ENCODE measurements at regions not wholly inside any gene's neighbourhood (a gene's known extent, or its start where the extent isn't known, plus 50 kb on each side); places are given as distances from the start of the nearest gene placed in this dataset.

DNA sequence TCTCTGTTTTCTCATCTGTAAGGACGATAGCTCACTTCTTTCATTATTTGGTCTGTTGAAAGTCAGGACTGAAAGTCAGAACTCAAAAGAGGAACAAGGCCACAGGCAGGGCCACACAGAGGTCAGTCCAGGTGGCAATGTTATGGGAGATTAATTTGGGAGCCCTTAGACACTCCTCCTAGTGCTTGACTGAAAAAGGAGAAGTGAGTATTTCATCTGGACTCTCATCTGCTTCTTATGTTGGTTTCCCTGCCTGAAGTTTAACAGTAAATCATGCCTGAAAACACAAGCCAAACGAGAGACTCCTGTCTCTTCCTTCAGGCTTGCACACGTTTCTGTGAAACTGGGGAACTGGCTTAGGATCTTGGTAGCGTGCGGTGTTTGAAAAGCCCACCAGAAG, 248.5 kb downstream of the BUB3 start:
- Mint-ChIP-seq H3K4me1 (peaks cover 4% of the 10 kb centered on the region), H3K27ac (no peak overlapping the region)
- no peak for DNase-seq (ENCODE audit: low spot score)

DNA sequence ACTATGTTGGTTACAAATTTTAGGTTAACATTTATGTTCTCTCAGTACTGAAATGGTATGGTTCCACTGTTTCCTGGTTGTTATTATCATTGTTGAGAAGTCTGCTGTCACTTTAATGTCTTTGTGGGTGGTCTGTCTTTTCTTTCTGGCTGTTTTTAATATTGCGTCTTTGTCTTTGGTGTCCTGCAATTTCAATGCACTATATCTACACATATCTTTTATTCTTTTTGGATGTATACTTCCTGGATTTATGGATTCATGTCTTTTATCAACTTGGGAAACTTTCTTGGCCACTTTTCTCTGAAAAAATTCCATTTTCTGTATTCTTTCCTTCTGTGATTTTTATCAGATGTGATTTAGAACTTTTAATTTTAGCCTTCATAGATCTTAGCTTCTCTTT, 250.2 kb downstream of the BUB3 start:
- TF ChIP-seq EZH2 (IDR thresholded peaks at IDR 0.05) (no peak), EZH2phosphoT487 (IDR thresholded peaks at IDR 0.05) (no peak)
- TF ChIP-seq, protein P1, sequence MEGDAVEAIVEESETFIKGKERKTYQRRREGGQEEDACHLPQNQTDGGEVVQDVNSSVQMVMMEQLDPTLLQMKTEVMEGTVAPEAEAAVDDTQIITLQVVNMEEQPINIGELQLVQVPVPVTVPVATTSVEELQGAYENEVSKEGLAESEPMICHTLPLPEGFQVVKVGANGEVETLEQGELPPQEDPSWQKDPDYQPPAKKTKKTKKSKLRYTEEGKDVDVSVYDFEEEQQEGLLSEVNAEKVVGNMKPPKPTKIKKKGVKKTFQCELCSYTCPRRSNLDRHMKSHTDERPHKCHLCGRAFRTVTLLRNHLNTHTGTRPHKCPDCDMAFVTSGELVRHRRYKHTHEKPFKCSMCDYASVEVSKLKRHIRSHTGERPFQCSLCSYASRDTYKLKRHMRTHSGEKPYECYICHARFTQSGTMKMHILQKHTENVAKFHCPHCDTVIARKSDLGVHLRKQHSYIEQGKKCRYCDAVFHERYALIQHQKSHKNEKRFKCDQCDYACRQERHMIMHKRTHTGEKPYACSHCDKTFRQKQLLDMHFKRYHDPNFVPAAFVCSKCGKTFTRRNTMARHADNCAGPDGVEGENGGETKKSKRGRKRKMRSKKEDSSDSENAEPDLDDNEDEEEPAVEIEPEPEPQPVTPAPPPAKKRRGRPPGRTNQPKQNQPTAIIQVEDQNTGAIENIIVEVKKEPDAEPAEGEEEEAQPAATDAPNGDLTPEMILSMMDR (IDR thresholded peaks at IDR 0.05), result no peak
- H3K4me1 ChIP-seq, result no peaks in the 10 kb centered on the region
- no peak overlapping the region for H2AFZ ChIP-seq (replicated peaks)
- peaks cover 26% of the 10 kb centered on the region for H3K9me3 Mint-ChIP-seq
- no peak overlapping the region for H3K27ac Mint-ChIP-seq
- no peaks in the 10 kb centered on the region for H3K79me2 ChIP-seq (ENCODE audit: low read depth)
- no peak overlapping the region for H3K4me3 Mint-ChIP-seq
- H3K9me3 ChIP-seq (ENCODE audit: low read depth), result peaks cover 8% of the 10 kb centered on the region
- H3K27me3 Mint-ChIP-seq (ENCODE audit: insufficient read depth, low read depth), result no peaks in the 10 kb centered on the region
- H3K36me3 ChIP-seq, result peaks cover 6% of the 10 kb centered on the region
- no peaks in the 10 kb centered on the region for H3K27me3 ChIP-seq
- no peak overlapping the region for H3K4me2 ChIP-seq
- no peak overlapping the region for H3K4me3 ChIP-seq
- H3K27ac ChIP-seq, result no peak overlapping the region
- peaks cover 2% of the 10 kb centered on the region for H3K4me1 Mint-ChIP-seq
- no peaks in the 10 kb centered on the region for H3F3A ChIP-seq (ENCODE audit: low read depth)
- H3K36me3 Mint-ChIP-seq, result no peaks in the 10 kb centered on the region
- H4K20me1 ChIP-seq (ENCODE audit: low read depth), result no peaks in the 10 kb centered on the region
- no peak overlapping the region for H3K9ac ChIP-seq
- DNase-seq (ENCODE audit: low spot score), result no peak

More for the DNA sequence above, 248.5 kb downstream of the BUB3 start:
- Histone ChIP-seq H3K4me2 (no peak overlapping the region), H3K9ac (no peak overlapping the region), H3K9me3 (ENCODE audit: low read depth) (peaks cover 8% of the 10 kb centered on the region), H3K79me2 (ENCODE audit: low read depth) (no peaks in the 10 kb centered on the region), H3K36me3 (peaks cover 6% of the 10 kb centered on the region), H2AFZ (replicated peaks) (no peak overlapping the region), H3K27me3 (no peaks in the 10 kb centered on the region), H3K27ac (no peak overlapping the region), H3F3A (ENCODE audit: low read depth) (no peaks in the 10 kb centered on the region), H3K4me3 (no peak overlapping the region), H4K20me1 (ENCODE audit: low read depth) (no peaks in the 10 kb centered on the region), H3K4me1 (peaks cover 6% of the 10 kb centered on the region)
- no peak overlapping the region for H3K4me3 Mint-ChIP-seq
- TF ChIP-seq EZH2phosphoT487 (IDR thresholded peaks at IDR 0.05), result no peak
- TF ChIP-seq, protein P1 (IDR thresholded peaks at IDR 0.05), result no peak
- TF ChIP-seq EZH2 (IDR thresholded peaks at IDR 0.05), result no peak
- H3K27me3 Mint-ChIP-seq (ENCODE audit: insufficient read depth, low read depth), result no peaks in the 10 kb centered on the region
- peaks cover 26% of the 10 kb centered on the region for H3K9me3 Mint-ChIP-seq
- no peaks in the 10 kb centered on the region for H3K36me3 Mint-ChIP-seq

DNA sequence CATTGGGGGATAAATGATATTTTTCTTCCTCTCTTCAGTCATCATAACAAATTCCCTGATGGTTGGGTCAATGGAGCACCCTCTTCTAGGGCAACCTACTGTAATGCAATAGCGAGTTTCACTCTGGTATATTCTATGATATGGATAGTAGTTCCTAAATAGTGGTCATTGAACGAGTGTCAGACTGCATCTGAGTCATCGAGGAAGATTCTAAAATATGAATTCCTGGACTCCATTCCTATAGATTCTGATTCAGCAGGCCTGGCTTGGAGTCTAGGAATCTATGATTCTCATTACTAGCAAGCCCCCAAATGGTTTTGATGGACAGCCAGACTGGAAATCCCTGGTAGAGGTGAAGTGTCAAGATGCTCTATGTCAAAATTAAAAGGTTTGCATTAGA, 254.5 kb downstream of the BUB3 start:
- no peak for DNase-seq (ENCODE audit: low spot score)
- Histone ChIP-seq H4K20me1 (ENCODE audit: low read depth) (no peaks in the 10 kb centered on the region), H3K9me3 (ENCODE audit: low read depth) (peaks cover 8% of the 10 kb centered on the region), H3K4me3 (no peak overlapping the region), H3K79me2 (ENCODE audit: low read depth) (no peaks in the 10 kb centered on the region), H3K4me1 (no peaks in the 10 kb centered on the region), H2AFZ (replicated peaks) (no peak overlapping the region), H3F3A (ENCODE audit: low read depth) (no peaks in the 10 kb centered on the region), H3K27ac (no peak overlapping the region), H3K4me2 (no peak overlapping the region), H3K27me3 (no peaks in the 10 kb centered on the region), H3K9ac (no peak overlapping the region), H3K36me3 (peaks cover 6% of the 10 kb centered on the region)
- Mint-ChIP-seq H3K27me3 (ENCODE audit: insufficient read depth, low read depth) (no peaks in the 10 kb centered on the region), H3K27ac (no peak overlapping the region), H3K9me3 (peaks cover 19% of the 10 kb centered on the region), H3K4me1 (peaks cover 2% of the 10 kb centered on the region), H3K36me3 (no peaks in the 10 kb centered on the region), H3K4me3 (no peak overlapping the region)
- no peak for TF ChIP-seq EZH2 (IDR thresholded peaks at IDR 0.05)
- no peak for TF ChIP-seq EZH2phosphoT487 (IDR thresholded peaks at IDR 0.05)

- Histone ChIP-seq H2AFZ (replicated peaks) (no peak overlapping the region), H3K4me1 (no peaks in the 10 kb centered on the region), H3K9ac (no peak overlapping the region), H4K20me1 (ENCODE audit: low read depth) (no peaks in the 10 kb centered on the region), H3K79me2 (ENCODE audit: low read depth) (no peaks in the 10 kb centered on the region), H3K36me3 (peaks cover 4% of the 10 kb centered on the region), H3K9me3 (ENCODE audit: low read depth) (peaks cover 5% of the 10 kb centered on the region), H3K4me2 (no peak overlapping the region), H3K4me3 (no peak overlapping the region), H3K27ac (no peak overlapping the region), H3F3A (ENCODE audit: low read depth) (no peaks in the 10 kb centered on the region), H3K27me3 (no peaks in the 10 kb centered on the region)
- TF ChIP-seq, protein P1 (IDR thresholded peaks at IDR 0.05), result no peak
- TF ChIP-seq EZH2 (IDR thresholded peaks at IDR 0.05), result no peak
- TF ChIP-seq EZH2phosphoT487 (IDR thresholded peaks at IDR 0.05), result no peak
- no peak overlapping the region for H3K27ac Mint-ChIP-seq
- H3K4me1 Mint-ChIP-seq, result peaks cover 2% of the 10 kb centered on the region
- H3K9me3 Mint-ChIP-seq, result peaks cover 14% of the 10 kb centered on the region
- H3K36me3 Mint-ChIP-seq, result no peaks in the 10 kb centered on the region
- H3K27me3 Mint-ChIP-seq (ENCODE audit: insufficient read depth, low read depth), result no peaks in the 10 kb centered on the region
- no peak overlapping the region for H3K4me3 Mint-ChIP-seq
- no peak for DNase-seq (ENCODE audit: low spot score)
These were observed 255.2 kb downstream of the BUB3 start for GRCh38 chr10:123409426-123409825.

All from neural progenitor cell (in vitro differentiated cells).